Cardiac muscle cell (in vitro differentiated cells and primary cell): ENCODE measurements at regions not wholly inside any gene's neighbourhood (a gene's known extent, or its start where the extent isn't known, plus 50 kb on each side); places are given as distances from the start of the nearest gene placed in this dataset.
A peak's percentile ranks its signal among the peaks of the same experiment; 100 is the strongest.

Experiments used
- DNase-seq, 2 donors: peaks; one replicate each; pipeline versions ENCODE4 v3.0.0 to v3.0.0-alpha.2; 2010 to 2017; ENCODE audit warnings: low read depth in 1 of 2, low spot score in 1 of 2
- H3K27ac ChIP-seq: fragments of 200-600 bp; sonication (generic); 2 replicates; pipeline ENCODE4 v1.5.1; 2016
- H3K27me3 ChIP-seq: fragments of 200-600 bp; sonication (generic); 2 replicates; pipeline ENCODE4 v1.6.0; 2016; ENCODE audit warnings: control low read depth
- H3K36me3 ChIP-seq: fragments of 200-600 bp; sonication (generic); 2 replicates; pipeline ENCODE4 v1.5.1; 2016; ENCODE audit warnings: control low read depth
- H3K4me1 ChIP-seq: fragments of 200-600 bp; sonication (generic); 2 replicates; pipeline ENCODE4 v1.8.1; 2017; ENCODE audit warnings: low read depth, mild to moderate bottlenecking, mixed run types
- H3K4me3 ChIP-seq: fragments of 200-600 bp; sonication (generic); 2 replicates; pipeline ENCODE4 v1.5.1; 2016; ENCODE audit warnings: mild to moderate bottlenecking
- H3K9me3 ChIP-seq: fragments of 200-600 bp; sonication (generic); 2 replicates; pipeline ENCODE4 v1.5.1; 2017; ENCODE audit warnings: low read depth, mild to moderate bottlenecking, control low read depth
- CTCF ChIP-seq: IDR thresholded peaks from 2 replicates; pipeline ENCODE4 v1.5.1; 2012; ENCODE audit warnings: low read depth, mild to moderate bottlenecking, low read length

- H3K27ac ChIP-seq: no peak overlapping the region
- H3K4me1 ChIP-seq: peaks cover 3% of the 10 kb centered on the region
- H3K36me3 ChIP-seq: no peaks in the 10 kb centered on the region
- DNase-seq: peak in 1 of 2 donors; percentile 84
- no peaks in the 10 kb centered on the region for H3K27me3 ChIP-seq
- H3K9me3 ChIP-seq: no peaks in the 10 kb centered on the region
- H3K4me3 ChIP-seq: no peak overlapping the region
- TF ChIP-seq CTCF: peak; percentile 46
Observed at GRCh38 chr12:5200278-5201087, 156.8 kb downstream of the KCNA5 start.

GRCh38 chr12:5201554-5202218 lies 158.0 kb downstream of the KCNA5 start:
- H3K36me3 ChIP-seq: no peaks in the 10 kb centered on the region
- no peak overlapping the region for H3K4me3 ChIP-seq
- H3K27me3 ChIP-seq: no peaks in the 10 kb centered on the region
- TF ChIP-seq CTCF: no peak
- H3K4me1 ChIP-seq: peaks cover 3% of the 10 kb centered on the region
- no peak overlapping the region for H3K27ac ChIP-seq
- no peaks in the 10 kb centered on the region for H3K9me3 ChIP-seq
- DNase-seq: peak in 1 of 2 donors; percentile 60

- H3K4me3 ChIP-seq: no peak overlapping the region
Observed at GRCh38 chr12:5203274-5203673, 159.6 kb downstream of the KCNA5 start.

GRCh38 chr12:5203720-5204119 lies 160.0 kb downstream of the KCNA5 start:
- no peak overlapping the region for H3K27ac ChIP-seq
- no peaks in the 10 kb centered on the region for H3K27me3 ChIP-seq
- no peaks in the 10 kb centered on the region for H3K9me3 ChIP-seq
- no peaks in the 10 kb centered on the region for H3K36me3 ChIP-seq
- H3K4me3 ChIP-seq: no peak overlapping the region
- no peak for DNase-seq
- peaks cover 3% of the 10 kb centered on the region for H3K4me1 ChIP-seq
- TF ChIP-seq CTCF: no peak

More at GRCh38 chr12:5203274-5203673, 159.6 kb downstream of the KCNA5 start:
- peaks cover 3% of the 10 kb centered on the region for H3K4me1 ChIP-seq
- H3K27me3 ChIP-seq: no peaks in the 10 kb centered on the region
- no peak for DNase-seq
- no peak for TF ChIP-seq CTCF
- H3K9me3 ChIP-seq: no peaks in the 10 kb centered on the region
- H3K27ac ChIP-seq: no peak overlapping the region
- H3K36me3 ChIP-seq: no peaks in the 10 kb centered on the region

GRCh38 chr12:5204271-5204670 lies 160.6 kb downstream of the KCNA5 start:
- DNase-seq: no peak
- H3K4me1 ChIP-seq: peaks cover 3% of the 10 kb centered on the region
- no peak overlapping the region for H3K27ac ChIP-seq
- no peak overlapping the region for H3K4me3 ChIP-seq
- H3K9me3 ChIP-seq: no peaks in the 10 kb centered on the region
- H3K36me3 ChIP-seq: no peaks in the 10 kb centered on the region
- no peaks in the 10 kb centered on the region for H3K27me3 ChIP-seq
- no peak for TF ChIP-seq CTCF
